ENCODE measurements at regions not wholly inside any gene's neighbourhood (a gene's known extent, or its start where the extent isn't known, plus 50 kb on each side); places are given as distances from the start of the nearest gene placed in this dataset.

- H3K4me3 Mint-ChIP-seq, result no peak overlapping the region
- no peak for ATAC-seq (replicated peaks in 1 of 2)
- no peaks in the 10 kb centered on the region for H3K27me3 Mint-ChIP-seq (ENCODE audit: low read depth)
- peaks cover 3 to 8% of the 10 kb centered on the region in 2 donors for H3K36me3 Mint-ChIP-seq (ENCODE audit: insufficient read depth in 2 of 2)
- H3K9me3 Mint-ChIP-seq, result peaks cover 0 to 5% of the 10 kb centered on the region in 2 donors
- no peak for DNase-seq
- no peak overlapping the region for H3K27ac Mint-ChIP-seq
- H3K4me1 Mint-ChIP-seq (ENCODE audit: low read depth), result no peaks in the 10 kb centered on the region
These were observed 131.3 kb downstream of the CYSLTR2 start for GRCh38 chr13:48784916-48785548.

GRCh38 chr13:48790199-48790598 is 136.5 kb downstream of the CYSLTR2 start:
- Mint-ChIP-seq H3K9me3 (no peaks in the 10 kb centered on the region), H3K4me3 (no peak overlapping the region), H3K4me1 (ENCODE audit: low read depth) (peaks cover 6% of the 10 kb centered on the region), H3K27ac (no peak overlapping the region), H3K27me3 (ENCODE audit: low read depth) (no peaks in the 10 kb centered on the region), H3K36me3 (ENCODE audit: insufficient read depth in 2 of 2) (no peaks in the 10 kb centered on the region)
- DNase-seq (no peak), ATAC-seq (replicated peaks in 1 of 2) (no peak)

- Mint-ChIP-seq H3K9me3 (no peaks in the 10 kb centered on the region), H3K27me3 (ENCODE audit: low read depth) (no peaks in the 10 kb centered on the region), H3K4me1 (ENCODE audit: low read depth) (peaks cover 6% of the 10 kb centered on the region), H3K27ac (no peak overlapping the region), H3K36me3 (ENCODE audit: insufficient read depth in 2 of 2) (no peaks in the 10 kb centered on the region), H3K4me3 (no peak overlapping the region)
- ATAC-seq (replicated peaks in 1 of 2), result no peak
- DNase-seq, result no peak
These were observed 137.2 kb downstream of the CYSLTR2 start for GRCh38 chr13:48790966-48791365.

GRCh38 chr13:48797127-48797526 is 143.4 kb downstream of the CYSLTR2 start:
- DNase-seq, result no peak
- H3K9me3 Mint-ChIP-seq, result no peaks in the 10 kb centered on the region
- no peak overlapping the region for H3K4me3 Mint-ChIP-seq
- H3K4me1 Mint-ChIP-seq (ENCODE audit: low read depth), result peaks cover 7% of the 10 kb centered on the region
- H3K27me3 Mint-ChIP-seq (ENCODE audit: low read depth), result no peaks in the 10 kb centered on the region
- H3K36me3 Mint-ChIP-seq (ENCODE audit: insufficient read depth in 2 of 2), result peaks cover 0 to 3% of the 10 kb centered on the region in 2 donors
- no peak for ATAC-seq (replicated peaks in 1 of 2)
- H3K27ac Mint-ChIP-seq, result no peak overlapping the region

- ATAC-seq (replicated peaks in 1 of 2), result no peak
- H3K27ac Mint-ChIP-seq, result no peak overlapping the region
These were observed 144.0 kb downstream of the CYSLTR2 start for GRCh38 chr13:48797761-48798160.

GRCh38 chr13:48798180-48798579 is 144.5 kb downstream of the CYSLTR2 start:
- Mint-ChIP-seq H3K9me3 (no peaks in the 10 kb centered on the region), H3K27me3 (ENCODE audit: low read depth) (peaks cover 3% of the 10 kb centered on the region)

More at GRCh38 chr13:48797761-48798160, 144.0 kb downstream of the CYSLTR2 start:
- H3K27me3 Mint-ChIP-seq (ENCODE audit: low read depth), result no peaks in the 10 kb centered on the region
- H3K36me3 Mint-ChIP-seq (ENCODE audit: insufficient read depth in 2 of 2), result peaks cover 0 to 3% of the 10 kb centered on the region in 2 donors
- DNase-seq, result no peak
- peak overlapping the region in 1 of 2 donors; percentile 21 for H3K4me3 Mint-ChIP-seq
- H3K4me1 Mint-ChIP-seq (ENCODE audit: low read depth), result peaks cover 7% of the 10 kb centered on the region
- no peaks in the 10 kb centered on the region for H3K9me3 Mint-ChIP-seq

GRCh38 chr13:48801255-48801654 is 147.5 kb downstream of the CYSLTR2 start:
- H3K4me1 Mint-ChIP-seq (ENCODE audit: low read depth), result peaks cover 23% of the 10 kb centered on the region
- H3K27me3 Mint-ChIP-seq (ENCODE audit: low read depth), result peaks cover 6% of the 10 kb centered on the region
- H3K27ac Mint-ChIP-seq, result no peak overlapping the region
- H3K36me3 Mint-ChIP-seq (ENCODE audit: insufficient read depth in 2 of 2), result peaks cover 0 to 9% of the 10 kb centered on the region in 2 donors
- no peak overlapping the region for H3K4me3 Mint-ChIP-seq
- DNase-seq (no peak), ATAC-seq (replicated peaks in 1 of 2) (no peak)
- H3K9me3 Mint-ChIP-seq, result peaks cover 2% of the 10 kb centered on the region in 2 donors

More at GRCh38 chr13:48798180-48798579, 144.5 kb downstream of the CYSLTR2 start:
- no peak for DNase-seq
- Mint-ChIP-seq H3K36me3 (ENCODE audit: insufficient read depth in 2 of 2) (peaks cover 0 to 5% of the 10 kb centered on the region in 2 donors), H3K27ac (no peak overlapping the region), H3K4me3 (no peak overlapping the region), H3K4me1 (ENCODE audit: low read depth) (peaks cover 7% of the 10 kb centered on the region)
- ATAC-seq (replicated peaks in 1 of 2), result no peak

GRCh38 chr13:48804821-48805601 is 151.3 kb downstream of the CYSLTR2 start:
- peak overlapping the region; percentile 26 to 62 for H3K4me3 Mint-ChIP-seq
- peak; percentile 92 to 95 for ATAC-seq (replicated peaks in 1 of 2)
- peak in 1 of 2 donors; percentile 23 for DNase-seq

GRCh38 chr13:48806522-48806921 is 152.8 kb downstream of the CYSLTR2 start:
- peak overlapping the region; percentile 1 to 15 for H3K4me3 Mint-ChIP-seq
- H3K27ac Mint-ChIP-seq, result no peak overlapping the region
- H3K36me3 Mint-ChIP-seq (ENCODE audit: insufficient read depth in 2 of 2), result peaks cover 2 to 8% of the 10 kb centered on the region in 2 donors
- peaks cover 2 to 4% of the 10 kb centered on the region in 2 donors for H3K9me3 Mint-ChIP-seq
- no peak for DNase-seq
- peaks cover 15% of the 10 kb centered on the region for H3K27me3 Mint-ChIP-seq (ENCODE audit: low read depth)
- ATAC-seq (replicated peaks in 1 of 2), result no peak
- H3K4me1 Mint-ChIP-seq (ENCODE audit: low read depth), result peaks cover 27% of the 10 kb centered on the region

More at GRCh38 chr13:48804821-48805601, 151.3 kb downstream of the CYSLTR2 start:
- H3K36me3 Mint-ChIP-seq (ENCODE audit: insufficient read depth in 2 of 2), result peaks cover 2 to 8% of the 10 kb centered on the region in 2 donors
- H3K27ac Mint-ChIP-seq, result peak overlapping the region; percentile 5
- H3K27me3 Mint-ChIP-seq (ENCODE audit: low read depth), result peaks cover 11% of the 10 kb centered on the region
- peaks cover 2 to 4% of the 10 kb centered on the region in 2 donors for H3K9me3 Mint-ChIP-seq
- H3K4me1 Mint-ChIP-seq (ENCODE audit: low read depth), result peaks cover 27% of the 10 kb centered on the region

- ATAC-seq (replicated peaks in 1 of 2), result no peak
- Mint-ChIP-seq H3K4me1 (ENCODE audit: low read depth) (peaks cover 27% of the 10 kb centered on the region), H3K27me3 (ENCODE audit: low read depth) (peaks cover 18% of the 10 kb centered on the region), H3K9me3 (peaks cover 2 to 9% of the 10 kb centered on the region in 2 donors), H3K27ac (no peak overlapping the region), H3K4me3 (no peak overlapping the region), H3K36me3 (ENCODE audit: insufficient read depth in 2 of 2) (peaks cover 2 to 3% of the 10 kb centered on the region in 2 donors)
- no peak for DNase-seq
These were observed 155.0 kb downstream of the CYSLTR2 start for GRCh38 chr13:48808683-48809082.

- ATAC-seq (replicated peaks in 1 of 2) (no peak), DNase-seq (no peak)
- Mint-ChIP-seq H3K27ac (no peak overlapping the region), H3K4me3 (no peak overlapping the region), H3K36me3 (ENCODE audit: insufficient read depth in 2 of 2) (peaks cover 2% of the 10 kb centered on the region in 2 donors), H3K27me3 (ENCODE audit: low read depth) (peaks cover 18% of the 10 kb centered on the region), H3K4me1 (ENCODE audit: low read depth) (peaks cover 23% of the 10 kb centered on the region), H3K9me3 (peaks cover 0 to 7% of the 10 kb centered on the region in 2 donors)
These were observed 156.3 kb downstream of the CYSLTR2 start for GRCh38 chr13:48810013-48810412.

- ATAC-seq (replicated peaks in 1 of 2), result no peak
- peaks cover 0 to 5% of the 10 kb centered on the region in 2 donors for H3K9me3 Mint-ChIP-seq
- H3K36me3 Mint-ChIP-seq (ENCODE audit: insufficient read depth in 2 of 2), result no peaks in the 10 kb centered on the region
- H3K4me1 Mint-ChIP-seq (ENCODE audit: low read depth), result peaks cover 16% of the 10 kb centered on the region
- DNase-seq, result no peak
- H3K27me3 Mint-ChIP-seq (ENCODE audit: low read depth), result peaks cover 18% of the 10 kb centered on the region
- H3K27ac Mint-ChIP-seq, result no peak overlapping the region
- no peak overlapping the region for H3K4me3 Mint-ChIP-seq
These were observed 159.8 kb downstream of the CYSLTR2 start for GRCh38 chr13:48813518-48813917.

- DNase-seq (no peak), ATAC-seq (replicated peaks in 1 of 2) (no peak)
- H3K4me3 Mint-ChIP-seq, result peak overlapping the region in 1 of 2 donors; percentile 61
- H3K36me3 Mint-ChIP-seq (ENCODE audit: insufficient read depth in 2 of 2), result no peaks in the 10 kb centered on the region
- peaks cover 0 to 5% of the 10 kb centered on the region in 2 donors for H3K9me3 Mint-ChIP-seq
- H3K27me3 Mint-ChIP-seq (ENCODE audit: low read depth), result peaks cover 12% of the 10 kb centered on the region
- H3K4me1 Mint-ChIP-seq (ENCODE audit: low read depth), result peaks cover 12% of the 10 kb centered on the region
- H3K27ac Mint-ChIP-seq, result no peak overlapping the region
These were observed 159.0 kb upstream of the FNDC3A start for GRCh38 chr13:48816700-48817099.
